Astrocyte of the spinal cord (primary cell): ENCODE measurements at regions not wholly inside any gene's neighbourhood (a gene's known extent, or its start where the extent isn't known, plus 50 kb on each side); places are given as distances from the start of the nearest gene placed in this dataset.

Experiments
- DNase-seq: peaks from one replicate; pipeline ENCODE4 v3.0.0; 2011; ENCODE audit warnings: low read depth, low spot score
- H3K4me3 ChIP-seq: 2 replicates; pipeline ENCODE4 v1.5.1; 2011; ENCODE audit warnings: low read depth, mild to moderate bottlenecking, low read length, moderate library complexity
- CTCF ChIP-seq: IDR thresholded peaks from 2 replicates; pipeline ENCODE4 v1.5.1; 2012; ENCODE audit warnings: low read depth, mild to moderate bottlenecking, low read length, inconsistent platforms
- in situ Hi-C: cut with HindIII; loops from 2 replicates; pipeline ENCODE4 v1.10.0; 2017; ENCODE audit warnings: low sequenced_read_pairs

- no peak for DNase-seq
- TF ChIP-seq CTCF, result no peak
- H3K4me3 ChIP-seq, result no peak overlapping the region
- in situ Hi-C loops, result no loop called here
Observed at GRCh38 chr14:66434464-66434863, 51.7 kb upstream of the CCDC196 start.

GRCh38 chr14:66435683-66436082, 50.5 kb upstream of the CCDC196 start:
- no peak overlapping the region for H3K4me3 ChIP-seq
- DNase-seq, result no peak
- in situ Hi-C loops, result no loop called here
- no peak for TF ChIP-seq CTCF
